Loucy (cell line): ENCODE measurements at regions not wholly inside any gene's neighbourhood (a gene's known extent, or its start where the extent isn't known, plus 50 kb on each side); places are given as distances from the start of the nearest gene placed in this dataset.

Experiments
- H2AFZ ChIP-seq: fragments of 200-600 bp; sonication (generic); 2 replicates; pipeline ENCODE4 v1.6.0; 2016; ENCODE audit warnings: antibody characterized with exemption, mild to moderate bottlenecking, low read length, moderate library complexity
- H3F3A ChIP-seq: fragments of 200-600 bp; 2 replicates; pipeline ENCODE4 v1.6.0; 2016; ENCODE audit warnings: antibody characterized with exemption, low read depth, mild to moderate bottlenecking
- H3K27me3 ChIP-seq: fragments of 200-600 bp; sonication (generic); 2 replicates; pipeline ENCODE4 v1.6.1; 2014; ENCODE audit warnings: low read length, mild to moderate bottlenecking; ENCODE audit not compliant: insufficient read depth, poor library complexity, severe bottlenecking
- H3K36me3 ChIP-seq: fragments of 200-600 bp; sonication (generic); 2 replicates; pipeline ENCODE4 v1.6.1; 2016; ENCODE audit warnings: low read length; ENCODE audit not compliant: insufficient read depth
- H3K4me1 ChIP-seq: fragments of 200-600 bp; sonication (generic); 2 replicates; pipeline ENCODE4 v1.5.1; 2014; ENCODE audit warnings: low read length, mild to moderate bottlenecking; ENCODE audit not compliant: insufficient read depth, poor library complexity, severe bottlenecking
- H3K4me2 ChIP-seq: fragments of 200-600 bp; sonication (generic); 2 replicates; pipeline ENCODE4 v1.6.0; 2014; ENCODE audit warnings: antibody characterized with exemption, low read length, low read depth, mild to moderate bottlenecking; ENCODE audit not compliant: poor library complexity, severe bottlenecking
- H3K4me3 ChIP-seq: fragments of 200-600 bp; sonication (generic); 2 replicates; pipeline ENCODE4 v1.5.1; 2014; ENCODE audit warnings: low read length, mild to moderate bottlenecking, mixed read lengths; ENCODE audit not compliant: poor library complexity, severe bottlenecking
- H3K79me2 ChIP-seq: fragments of 200-600 bp; sonication (generic); 2 replicates; pipeline ENCODE4 v1.6.1; 2014; ENCODE audit warnings: low read length; ENCODE audit not compliant: insufficient read depth
- H3K9ac ChIP-seq: fragments of 200-600 bp; sonication (generic); 2 replicates; pipeline ENCODE4 v1.6.0; 2014; ENCODE audit warnings: mild to moderate bottlenecking, low read depth, low read length, moderate library complexity; ENCODE audit not compliant: poor library complexity, severe bottlenecking
- H3K9me2 ChIP-seq: fragments of 200-600 bp; sonication (generic); replicated peaks from 2 replicates; pipeline ENCODE4 v1.6.1; 2016; ENCODE audit warnings: low read depth, low read length, mixed read lengths
- H3K9me3 ChIP-seq: fragments of 200-600 bp; sonication (generic); 2 replicates; pipeline ENCODE4 v1.6.1; 2014; ENCODE audit warnings: mild to moderate bottlenecking, antibody characterized with exemption, low read length, low read depth; ENCODE audit not compliant: insufficient read depth
- H4K20me1 ChIP-seq: fragments of 200-600 bp; sonication (generic); 2 replicates; pipeline ENCODE4 v1.6.0; 2014; ENCODE audit warnings: antibody characterized with exemption, low read length, mild to moderate bottlenecking; ENCODE audit not compliant: insufficient read depth, poor library complexity, severe bottlenecking
- EZH2phosphoT487 ChIP-seq: fragments of 200-600 bp; IDR thresholded peaks from 2 replicates; pipeline ENCODE4 v1.6.1; 2018; ENCODE audit warnings: antibody characterized with exemption, mild to moderate bottlenecking, moderate library complexity, borderline replicate concordance
- TF ChIP-seq, protein P1 (sequence below): fragments of 200-600 bp; sonication (generic); conservative IDR thresholded peaks from 2 replicates; pipeline ENCODE4 v1.5.1; 2014; ENCODE audit warnings: mild to moderate bottlenecking, antibody characterized with exemption, low read length

DNA sequence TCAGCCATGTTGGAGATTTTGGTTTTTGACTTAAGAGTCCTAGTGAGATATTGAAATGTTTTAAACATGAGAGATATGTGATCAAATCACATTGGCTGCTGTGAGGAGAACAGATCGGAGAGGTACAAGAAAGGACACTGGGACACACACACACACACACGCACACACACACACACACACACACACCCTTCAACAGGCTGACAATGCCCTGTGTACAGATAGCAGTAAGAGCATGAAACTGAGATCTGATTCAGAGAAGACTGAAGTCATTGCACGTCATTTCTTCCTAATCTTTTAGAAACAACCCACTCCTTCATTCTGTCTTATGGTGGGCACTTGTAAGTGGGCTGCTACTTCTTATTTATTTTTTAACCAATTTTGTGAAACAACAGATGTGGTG lies 200.5 kb upstream of the E2F8 start:
- Histone ChIP-seq H3K4me3 (no peak overlapping the region), H3K36me3 (no peaks in the 10 kb centered on the region), H4K20me1 (no peaks in the 10 kb centered on the region), H3K27me3 (no peaks in the 10 kb centered on the region), H3K4me1 (peaks cover 9% of the 10 kb centered on the region), H3K9me2 (no peaks in the 10 kb centered on the region), H3K9me3 (no peaks in the 10 kb centered on the region), H3K4me2 (no peak overlapping the region), H2AFZ (no peak overlapping the region), H3F3A (no peaks in the 10 kb centered on the region), H3K79me2 (no peaks in the 10 kb centered on the region), H3K9ac (no peak overlapping the region)
- TF ChIP-seq, protein P1, sequence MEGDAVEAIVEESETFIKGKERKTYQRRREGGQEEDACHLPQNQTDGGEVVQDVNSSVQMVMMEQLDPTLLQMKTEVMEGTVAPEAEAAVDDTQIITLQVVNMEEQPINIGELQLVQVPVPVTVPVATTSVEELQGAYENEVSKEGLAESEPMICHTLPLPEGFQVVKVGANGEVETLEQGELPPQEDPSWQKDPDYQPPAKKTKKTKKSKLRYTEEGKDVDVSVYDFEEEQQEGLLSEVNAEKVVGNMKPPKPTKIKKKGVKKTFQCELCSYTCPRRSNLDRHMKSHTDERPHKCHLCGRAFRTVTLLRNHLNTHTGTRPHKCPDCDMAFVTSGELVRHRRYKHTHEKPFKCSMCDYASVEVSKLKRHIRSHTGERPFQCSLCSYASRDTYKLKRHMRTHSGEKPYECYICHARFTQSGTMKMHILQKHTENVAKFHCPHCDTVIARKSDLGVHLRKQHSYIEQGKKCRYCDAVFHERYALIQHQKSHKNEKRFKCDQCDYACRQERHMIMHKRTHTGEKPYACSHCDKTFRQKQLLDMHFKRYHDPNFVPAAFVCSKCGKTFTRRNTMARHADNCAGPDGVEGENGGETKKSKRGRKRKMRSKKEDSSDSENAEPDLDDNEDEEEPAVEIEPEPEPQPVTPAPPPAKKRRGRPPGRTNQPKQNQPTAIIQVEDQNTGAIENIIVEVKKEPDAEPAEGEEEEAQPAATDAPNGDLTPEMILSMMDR: no peak
- TF ChIP-seq EZH2phosphoT487: no peak

DNA sequence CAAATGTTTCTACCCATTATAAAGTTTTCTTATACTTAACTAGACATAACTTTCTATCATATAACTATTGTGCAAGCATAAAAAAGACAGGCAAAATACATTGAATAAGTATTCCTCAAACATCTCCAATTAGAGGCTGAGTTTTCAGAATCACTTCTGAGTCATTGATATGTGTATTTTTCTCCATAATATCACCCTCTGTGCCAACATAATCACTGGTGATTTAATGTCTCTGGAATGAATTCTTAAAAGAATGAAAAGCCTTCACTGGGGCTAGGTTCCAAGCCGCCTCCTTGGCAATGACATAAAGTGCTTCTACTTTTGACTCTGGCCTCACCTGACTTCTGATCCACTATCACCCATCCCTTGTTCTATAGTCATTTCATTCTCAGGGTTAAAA lies 197.0 kb upstream of the E2F8 start:
- Histone ChIP-seq H3K4me2 (no peak overlapping the region), H3K27me3 (no peaks in the 10 kb centered on the region), H2AFZ (no peak overlapping the region), H3F3A (no peaks in the 10 kb centered on the region), H3K9me3 (no peaks in the 10 kb centered on the region), H3K4me1 (peaks cover 25% of the 10 kb centered on the region), H3K36me3 (no peaks in the 10 kb centered on the region), H3K9me2 (no peaks in the 10 kb centered on the region), H3K9ac (no peak overlapping the region), H3K4me3 (no peak overlapping the region), H3K79me2 (no peaks in the 10 kb centered on the region), H4K20me1 (no peaks in the 10 kb centered on the region)
- TF ChIP-seq, protein P1: no peak
- no peak for TF ChIP-seq EZH2phosphoT487

GRCh38 chr11:19436932-19437331 lies 196.2 kb upstream of the E2F8 start:
- Histone ChIP-seq H4K20me1 (no peaks in the 10 kb centered on the region), H3K4me1 (peaks cover 25% of the 10 kb centered on the region), H3K9me2 (no peaks in the 10 kb centered on the region), H2AFZ (no peak overlapping the region), H3F3A (no peaks in the 10 kb centered on the region), H3K27me3 (no peaks in the 10 kb centered on the region), H3K9ac (no peak overlapping the region), H3K36me3 (no peaks in the 10 kb centered on the region), H3K79me2 (no peaks in the 10 kb centered on the region), H3K4me2 (no peak overlapping the region), H3K4me3 (no peak overlapping the region), H3K9me3 (no peaks in the 10 kb centered on the region)
- TF ChIP-seq, protein P1: no peak
- no peak for TF ChIP-seq EZH2phosphoT487
